Uterus (tissue), 3 donors: ENCODE measurements at regions not wholly inside any gene's neighbourhood (a gene's known extent, or its start where the extent isn't known, plus 50 kb on each side); places are given as distances from the start of the nearest gene placed in this dataset.

Experiments
- DNase-seq, 2 donors: peaks; one replicate each; pipeline ENCODE4 v3.0.0-alpha.2; 2019 to 2020
- H3K27ac ChIP-seq, 2 donors: fragments of 200-600 bp; sonication (generic); 1 replicate in 1 of 2; 2 replicates in 1 of 2; pipeline ENCODE4 v1.5.1; 2016 to 2018
- H3K27me3 ChIP-seq, 2 donors: fragments of 200-600 bp; sonication (generic); one replicate each; pipeline ENCODE4 v1.5.1; 2018 to 2019; ENCODE audit warnings: control low read depth in 1 of 2
- H3K36me3 ChIP-seq, 2 donors: fragments of 200-600 bp; sonication (generic); one replicate each; pipeline ENCODE4 v1.5.1; 2019; ENCODE audit warnings: control low read depth in 1 of 2
- H3K4me1 ChIP-seq, 2 donors: fragments of 200-600 bp; sonication (generic); one replicate each; pipeline ENCODE4 v1.5.1; 2018 to 2019; ENCODE audit warnings: control low read depth in 1 of 2
- H3K4me3 ChIP-seq, 2 donors: fragments of 200-600 bp; sonication (generic); 1 replicate in 1 of 2; 2 replicates in 1 of 2; pipeline ENCODE4 v1.5.1; 2018 to 2019; ENCODE audit warnings: mild to moderate bottlenecking in 1 of 2
- H3K9me3 ChIP-seq, 2 donors: fragments of 200-600 bp; sonication (generic); one replicate each; pipeline ENCODE4 v1.5.1; 2019; ENCODE audit warnings: control low read depth in 1 of 2
- CTCF ChIP-seq, 4 experiments: fragments of 200-600 bp in 2 of 4; fragments of 450-650 bp in 2 of 4; sonication (generic) in 2 of 4; IDR thresholded peaks; one replicate each; pipeline ENCODE4 v1.5.1; 2016 to 2019; ENCODE audit warnings: antibody characterized with exemption in 4 of 4, mild to moderate bottlenecking in 2 of 4, moderate library complexity in 1 of 4
- POLR2A ChIP-seq, 2 donors: fragments of 450-650 bp; IDR thresholded peaks; one replicate each; pipeline ENCODE4 v1.6.1; 2016; ENCODE audit warnings: antibody characterized with exemption in 2 of 2, mild to moderate bottlenecking in 1 of 2, moderate library complexity in 1 of 2
- intact Hi-C: fragments of 100-400 bp; cut with DNase I; formaldehyde crosslinking; loops from one replicate; pipeline ENCODE4 v1.15.1; 2023; ENCODE audit warnings: low total_unique reads
- donor health status: DM: yes; HTN: yes; CAD: no.

- no peaks in the 10 kb centered on the region for H3K27me3 ChIP-seq
- no peak for TF ChIP-seq POLR2A (IDR thresholded peaks at IDR 0.05)
- TF ChIP-seq CTCF (IDR thresholded peaks at IDR 0.05), result peak; percentile 78 to 96 (median 82)
- H3K4me1 ChIP-seq, result no peaks in the 10 kb centered on the region
- no peak overlapping the region for H3K27ac ChIP-seq
- H3K9me3 ChIP-seq, result no peaks in the 10 kb centered on the region
- intact Hi-C loops, result no loop called here
- H3K36me3 ChIP-seq, result no peaks in the 10 kb centered on the region
- no peak overlapping the region for H3K4me3 ChIP-seq
- DNase-seq, result peak; percentile 54 to 71
These were observed 65.7 kb upstream of the TOP1 start for GRCh38 chr20:40962733-40963504.

GRCh38 chr20:40963505-40963845, 65.1 kb upstream of the TOP1 start:
- TF ChIP-seq POLR2A (IDR thresholded peaks at IDR 0.05), result no peak
- no peak for TF ChIP-seq CTCF (IDR thresholded peaks at IDR 0.05)
- no peaks in the 10 kb centered on the region for H3K9me3 ChIP-seq
- H3K4me1 ChIP-seq, result no peaks in the 10 kb centered on the region
- no peaks in the 10 kb centered on the region for H3K27me3 ChIP-seq
- no peak for DNase-seq
- H3K27ac ChIP-seq, result no peak overlapping the region
- no peaks in the 10 kb centered on the region for H3K36me3 ChIP-seq
- intact Hi-C loops, result no loop called here
- H3K4me3 ChIP-seq, result no peak overlapping the region

GRCh38 chr20:40965671-40966070, 63.0 kb upstream of the TOP1 start:
- H3K27ac ChIP-seq, result no peak overlapping the region
- H3K36me3 ChIP-seq, result no peaks in the 10 kb centered on the region
- no peak for DNase-seq
- intact Hi-C loops, result no loop called here
- H3K27me3 ChIP-seq, result no peaks in the 10 kb centered on the region
- TF ChIP-seq POLR2A (IDR thresholded peaks at IDR 0.05), result no peak
- TF ChIP-seq CTCF (IDR thresholded peaks at IDR 0.05), result no peak
- no peaks in the 10 kb centered on the region for H3K9me3 ChIP-seq
- H3K4me1 ChIP-seq, result no peaks in the 10 kb centered on the region
- H3K4me3 ChIP-seq, result no peak overlapping the region

DNA sequence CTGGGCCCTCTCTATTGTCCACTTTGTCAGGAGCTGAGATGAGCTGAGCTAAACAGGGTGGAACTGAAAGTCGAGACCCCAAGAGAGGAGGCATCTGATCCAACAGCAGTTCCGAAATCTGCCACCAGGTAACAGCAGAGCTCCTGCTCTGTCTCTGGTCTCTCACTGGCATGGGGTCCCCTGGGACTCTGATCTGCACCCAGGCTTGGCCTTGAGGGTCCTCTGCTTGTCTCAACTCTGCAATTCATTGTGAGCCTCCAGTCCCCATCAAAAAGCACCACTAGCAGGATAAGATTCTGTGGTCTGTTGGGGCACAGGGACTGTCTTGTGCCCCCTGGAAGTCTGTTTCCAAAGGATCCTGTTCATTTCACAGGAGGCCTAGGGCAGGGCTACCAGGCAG, 62.5 kb upstream of the TOP1 start:
- no peak for DNase-seq
- Histone ChIP-seq H3K36me3 (no peaks in the 10 kb centered on the region), H3K27ac (no peak overlapping the region), H3K9me3 (no peaks in the 10 kb centered on the region), H3K4me1 (no peaks in the 10 kb centered on the region), H3K4me3 (no peak overlapping the region), H3K27me3 (no peaks in the 10 kb centered on the region)
- intact Hi-C loops, result no loop called here
- no peak for TF ChIP-seq POLR2A (IDR thresholded peaks at IDR 0.05)
- TF ChIP-seq CTCF (IDR thresholded peaks at IDR 0.05), result no peak

GRCh38 chr20:40966516-40967185, 62.0 kb upstream of the TOP1 start:
- intact Hi-C loops, result no loop called here
- no peak overlapping the region for H3K4me3 ChIP-seq
- H3K27me3 ChIP-seq, result no peaks in the 10 kb centered on the region
- no peak for TF ChIP-seq POLR2A (IDR thresholded peaks at IDR 0.05)
- TF ChIP-seq CTCF (IDR thresholded peaks at IDR 0.05), result no peak
- no peaks in the 10 kb centered on the region for H3K9me3 ChIP-seq
- DNase-seq, result no peak
- H3K4me1 ChIP-seq, result no peaks in the 10 kb centered on the region
- no peak overlapping the region for H3K27ac ChIP-seq
- no peaks in the 10 kb centered on the region for H3K36me3 ChIP-seq
